HG03571 (cell line): ENCODE measurements at regions not wholly inside any gene's neighbourhood (a gene's known extent, or its start where the extent isn't known, plus 50 kb on each side); places are given as distances from the start of the nearest gene placed in this dataset.
"Not testable (repeated sequence)": the region's sequence is repeated elsewhere in the genome, so short reads cannot be mapped to it uniquely, and the experiment has no call there.

ENCODE experiments used
- ATAC-seq: cut with Tn5 transposase; IDR thresholded peaks from one replicate; pipeline ENCODE4 v1.9.1; 2021; ENCODE audit not compliant: unreplicated experiment

GRCh38 chr1:163472651-163473248, 151.0 kb downstream of the NUF2 start:
- no peak for ATAC-seq

- no peak for ATAC-seq
Measured at GRCh38 chr1:163477276-163477830, 155.6 kb downstream of the NUF2 start.

GRCh38 chr1:163498391-163499330, 176.9 kb downstream of the NUF2 start:
- not testable (repeated sequence) for ATAC-seq

DNA sequence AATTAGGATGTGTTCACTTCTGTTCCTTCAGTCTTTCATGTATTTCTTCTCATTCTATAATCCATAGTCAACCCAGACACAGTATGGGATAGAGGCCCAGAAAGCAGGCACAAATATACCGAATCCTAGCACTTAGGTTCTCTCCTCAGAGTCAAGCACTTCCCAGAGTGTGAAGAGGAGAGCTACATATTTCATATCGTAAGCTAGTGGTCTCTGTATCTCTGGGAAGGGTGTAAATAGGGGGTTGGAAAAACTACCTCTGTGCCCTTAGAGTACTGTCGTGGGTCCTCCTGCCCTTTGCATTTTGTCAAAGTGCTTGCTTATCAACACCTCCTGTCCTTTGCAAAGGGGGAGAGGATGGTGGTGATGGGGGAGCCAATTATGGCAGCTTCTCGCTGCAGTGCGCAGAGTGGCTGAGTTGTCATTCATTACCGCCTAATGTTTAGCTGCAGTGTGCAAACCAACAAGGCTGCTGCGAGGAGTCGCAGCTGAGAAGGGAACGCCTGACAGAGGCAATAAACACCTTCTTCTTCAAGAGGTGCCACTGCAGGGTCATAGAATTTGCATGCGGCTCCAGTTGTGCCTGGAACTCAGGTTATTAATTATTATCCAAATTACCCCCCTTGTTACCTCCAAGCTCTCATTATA, 182.7 kb downstream of the NUF2 start:
- no peak for ATAC-seq

DNA sequence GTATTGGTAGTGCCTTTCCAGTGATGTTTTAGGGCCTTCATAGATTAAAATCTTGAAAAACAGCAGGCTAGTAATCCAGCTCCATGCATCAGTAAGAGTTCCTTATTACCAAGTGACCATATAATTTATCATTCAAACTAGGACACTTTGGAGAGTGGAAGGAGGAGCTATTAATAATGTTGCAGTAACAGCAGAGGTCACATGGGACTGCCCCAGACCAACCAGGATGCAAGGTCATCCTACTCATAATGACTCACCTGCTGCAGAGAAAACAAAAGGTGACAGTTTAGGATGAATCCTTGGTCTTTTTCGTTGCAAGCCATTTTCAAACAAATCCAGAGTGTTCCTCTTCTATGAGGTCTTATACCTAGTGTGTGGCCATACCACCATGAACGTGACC, 187.4 kb downstream of the NUF2 start:
- ATAC-seq: no peak

DNA sequence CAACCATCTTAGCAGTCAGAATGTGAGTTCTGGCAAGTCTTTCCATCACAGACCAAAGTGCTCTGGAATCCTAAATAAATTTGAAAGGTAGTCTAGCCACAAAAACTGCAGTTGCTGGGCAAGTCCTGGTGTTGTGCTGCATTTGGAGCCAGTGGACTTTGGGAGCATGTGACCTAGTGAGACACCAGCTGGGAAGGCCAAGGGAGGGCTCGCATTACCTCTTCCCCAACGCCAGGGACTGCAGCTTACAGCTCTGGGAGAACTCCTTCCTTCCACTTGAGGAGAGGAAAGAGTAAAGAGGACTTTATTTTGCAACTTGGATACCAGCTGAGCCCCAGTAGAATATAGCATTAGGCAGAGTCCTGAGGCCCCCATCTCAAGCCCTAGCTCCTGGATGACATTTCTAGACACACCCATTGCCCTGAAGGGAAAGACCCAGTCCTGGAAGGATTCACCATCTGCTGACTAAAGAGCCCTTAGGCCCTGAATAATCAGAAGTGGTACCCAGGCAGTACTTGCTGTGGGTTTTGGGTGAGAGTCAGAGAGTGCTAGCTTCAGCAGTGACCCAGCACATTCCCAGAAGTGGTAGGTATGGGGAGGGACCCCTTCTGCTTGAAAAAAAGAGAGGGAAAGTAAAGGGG, 190.7 kb downstream of the NUF2 start:
- ATAC-seq: no peak

DNA sequence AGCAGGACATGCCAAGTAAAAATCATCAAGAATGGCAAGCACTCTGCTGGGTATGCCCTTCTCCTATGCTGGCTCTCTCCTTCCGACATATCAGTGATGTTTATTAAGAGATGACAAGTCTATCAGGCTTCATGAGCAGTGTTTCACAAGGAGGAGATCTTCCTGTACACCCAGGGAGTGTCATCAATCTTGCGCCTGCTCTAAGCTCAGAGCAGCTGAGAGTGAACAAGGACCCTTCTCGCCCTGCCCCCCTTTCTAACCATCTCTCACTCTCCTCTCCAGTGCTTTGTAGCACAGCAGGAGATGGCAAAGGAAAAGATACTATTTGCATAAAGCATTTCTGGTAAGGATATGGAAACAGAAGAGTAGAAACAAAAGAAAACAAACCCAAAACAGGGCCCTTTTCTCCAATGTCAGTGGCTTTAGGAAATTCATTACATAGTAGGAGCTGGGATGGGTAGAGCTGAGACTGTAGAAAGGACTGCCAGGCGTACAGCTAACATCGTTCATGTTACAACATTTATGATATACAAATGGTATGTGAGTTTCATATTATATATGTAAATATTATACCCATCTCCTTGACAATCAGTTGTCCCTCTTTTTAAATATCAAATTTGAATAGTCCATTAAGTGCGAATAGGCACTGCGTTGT, 201.7 kb downstream of the NUF2 start:
- ATAC-seq: no peak

DNA sequence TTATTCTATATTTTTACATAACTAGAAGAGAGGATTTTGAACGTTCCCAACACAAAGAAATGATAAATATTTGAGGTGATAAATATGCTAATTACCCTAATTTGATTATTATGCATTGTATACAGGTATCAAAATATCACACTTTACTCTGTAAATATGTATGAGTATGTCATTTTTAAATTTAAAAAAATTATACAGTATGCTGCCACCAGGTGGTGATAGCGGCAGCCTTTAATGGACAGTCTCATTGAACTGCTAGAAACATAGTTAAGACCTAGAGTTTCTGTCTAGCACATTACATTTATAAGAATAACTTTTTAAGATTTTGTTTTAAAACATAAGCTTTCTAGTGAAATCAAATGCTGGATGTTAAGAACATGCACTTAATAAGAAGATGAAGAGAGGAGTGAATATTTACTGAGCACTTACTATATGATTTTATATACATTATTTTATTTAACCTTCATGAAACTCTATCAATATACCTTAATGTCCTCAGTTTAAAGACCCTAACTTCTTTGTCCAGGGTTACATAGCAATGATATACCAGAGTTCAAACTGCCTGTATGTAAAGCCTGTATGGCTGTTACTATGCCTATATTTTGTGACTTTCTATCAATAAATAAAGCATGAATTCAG, 207.1 kb downstream of the NUF2 start:
- ATAC-seq: no peak

GRCh38 chr1:163531345-163531744, 209.6 kb downstream of the NUF2 start:
- ATAC-seq: no peak

DNA sequence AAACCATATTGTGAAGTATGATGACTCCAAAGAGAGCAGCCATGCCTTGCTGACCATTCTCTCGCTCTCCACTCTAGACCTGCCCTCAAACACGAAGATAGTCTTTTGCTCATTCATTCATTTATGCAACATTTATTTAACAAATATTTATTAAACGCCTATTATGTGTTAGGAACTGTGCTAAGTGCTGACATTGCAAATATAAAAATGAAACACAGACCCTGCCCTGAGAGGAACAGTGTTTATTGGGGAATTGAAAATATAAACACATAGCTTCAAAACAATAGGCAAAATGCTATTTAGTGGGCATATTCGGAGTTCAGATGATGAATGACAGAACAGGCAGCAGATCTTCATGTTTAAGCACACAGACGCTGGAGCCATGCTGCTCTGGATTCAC, 213.6 kb downstream of the NUF2 start:
- no peak for ATAC-seq

DNA sequence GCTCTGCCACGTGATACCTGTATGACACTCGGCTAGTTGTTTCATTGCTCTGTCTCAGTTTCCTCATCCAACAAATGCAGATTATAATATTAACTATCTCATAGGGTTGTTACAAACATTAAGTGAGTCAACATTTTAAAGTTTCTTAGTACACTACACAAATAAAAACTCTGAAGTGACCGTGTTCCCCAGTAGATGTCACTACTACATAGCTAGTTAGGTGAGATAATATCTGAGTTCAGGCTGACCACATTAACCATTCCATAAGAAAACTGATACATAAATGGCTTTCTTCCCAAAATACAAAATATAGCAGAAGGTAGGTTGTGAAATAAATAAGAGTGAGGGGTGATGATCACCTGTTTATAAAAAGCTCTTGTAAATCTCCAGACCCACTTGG, 214.1 kb downstream of the NUF2 start:
- no peak for ATAC-seq

GRCh38 chr1:163537809-163538208, 216.1 kb downstream of the NUF2 start:
- no peak for ATAC-seq

DNA sequence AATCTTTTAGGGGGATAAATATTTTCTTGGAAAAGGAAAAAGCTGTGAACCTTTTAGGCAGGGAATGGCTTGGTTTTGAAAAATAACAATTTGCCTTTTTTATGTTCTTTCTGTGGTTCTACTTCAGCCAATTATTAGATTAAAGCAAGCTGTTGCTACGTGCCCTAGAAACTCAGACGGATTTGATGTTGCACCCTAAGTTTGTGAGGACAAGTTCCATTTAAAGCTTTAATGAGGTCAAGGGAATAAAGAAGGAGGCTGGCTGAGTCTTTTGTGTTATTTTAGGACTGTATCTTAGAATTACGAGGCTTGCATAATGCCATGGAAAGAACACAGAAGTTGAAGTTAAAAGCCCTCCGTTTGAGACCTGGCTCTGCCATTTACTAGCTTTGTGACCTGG, 216.9 kb downstream of the NUF2 start:
- ATAC-seq: no peak

DNA sequence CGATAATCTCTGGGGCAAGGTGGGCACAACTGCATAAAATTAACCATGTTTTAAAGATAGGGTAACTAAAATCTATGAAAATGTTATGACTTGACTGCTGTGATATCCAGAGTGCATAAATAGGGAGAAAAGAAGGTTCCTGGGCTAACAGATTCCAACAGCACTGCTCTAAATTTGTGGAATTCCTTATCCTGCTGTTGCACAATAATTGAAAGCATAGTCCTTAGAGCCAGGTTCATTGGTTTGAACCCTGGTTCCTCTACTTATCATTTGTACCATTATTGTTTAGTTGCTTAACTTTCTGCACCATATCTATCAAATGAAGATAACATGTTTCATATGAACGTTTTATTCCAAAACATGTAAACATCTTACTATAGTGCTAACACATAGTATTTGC, 219.0 kb downstream of the NUF2 start:
- ATAC-seq: no peak

- ATAC-seq: no peak
Measured at GRCh38 chr1:163544441-163544840, 222.7 kb downstream of the NUF2 start.

DNA sequence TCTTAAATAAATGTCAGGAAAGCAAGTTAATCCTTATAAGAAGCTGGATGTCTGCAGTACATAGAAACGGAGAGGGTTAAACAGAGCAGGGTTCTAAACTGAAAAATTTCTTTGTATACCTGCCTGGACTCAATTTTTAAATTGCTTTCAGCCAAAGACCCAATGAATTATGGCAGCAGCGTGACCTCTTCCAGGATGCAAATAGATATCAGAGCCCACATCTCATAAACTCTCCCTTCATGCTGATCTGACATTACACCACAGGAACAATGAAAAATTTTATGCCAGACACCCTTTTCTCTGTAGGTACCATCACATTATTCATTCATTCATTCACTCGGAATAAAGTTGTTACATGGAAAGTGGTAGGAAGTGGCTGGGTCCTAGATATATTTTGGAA, 236.4 kb downstream of the NUF2 start:
- ATAC-seq: no peak

DNA sequence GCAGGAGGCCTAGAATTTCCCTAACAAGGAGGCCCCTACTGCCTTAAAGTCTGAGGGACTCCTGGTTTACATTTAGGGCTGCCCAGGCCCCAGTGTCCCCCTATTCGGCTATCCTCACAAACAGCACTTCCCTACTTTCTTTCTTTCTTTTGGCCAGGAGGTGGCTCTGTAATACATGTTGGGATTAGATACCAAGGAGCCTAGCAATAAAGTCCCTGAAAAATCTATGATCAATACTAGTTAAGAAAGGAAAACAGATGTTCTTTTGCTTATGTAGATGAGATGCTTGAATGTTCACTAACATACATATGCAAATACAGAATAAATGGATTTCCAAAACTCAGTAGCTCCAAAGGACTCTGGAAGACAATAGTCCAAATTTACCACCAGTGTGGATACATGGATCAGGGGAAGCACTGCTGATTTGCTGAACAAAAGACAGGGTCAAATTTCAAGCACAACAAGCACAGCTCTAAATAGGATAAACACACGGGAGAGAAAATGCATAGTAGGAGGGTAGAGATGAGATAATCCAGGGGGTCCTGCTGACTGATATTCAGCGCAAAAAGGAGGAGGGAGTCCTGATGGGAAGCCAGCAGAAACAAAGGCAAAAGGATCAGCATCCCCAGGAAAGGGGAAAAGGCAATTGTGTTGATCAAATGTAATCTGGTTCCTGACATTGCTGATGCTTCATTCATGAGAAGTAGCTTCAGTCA, 240.0 kb downstream of the NUF2 start:
- ATAC-seq: no peak

GRCh38 chr1:163562355-163562754, 240.6 kb downstream of the NUF2 start:
- ATAC-seq: no peak

GRCh38 chr1:163565166-163565565, 243.4 kb downstream of the NUF2 start:
- ATAC-seq: no peak

GRCh38 chr1:163570071-163570470, 248.3 kb downstream of the NUF2 start:
- ATAC-seq: no peak
